Lower leg skin (tissue), 3 donors: ENCODE measurements at regions not wholly inside any gene's neighbourhood (a gene's known extent, or its start where the extent isn't known, plus 50 kb on each side); places are given as distances from the start of the nearest gene placed in this dataset.

Experiments used
- POLR2A ChIP-seq, 2 donors: fragments of 450-650 bp; IDR thresholded peaks; one replicate each; pipeline ENCODE4 v1.6.1; 2016 to 2017; ENCODE audit warnings: antibody characterized with exemption in 2 of 2, mild to moderate bottlenecking in 1 of 2, moderate library complexity in 1 of 2
- TF ChIP-seq, protein P1 (sequence below), 3 donors: fragments of 450-650 bp; IDR thresholded peaks; one replicate each; pipeline ENCODE4 v1.5.1; 2016; ENCODE audit warnings: antibody characterized with exemption in 3 of 3, mild to moderate bottlenecking in 3 of 3, moderate library complexity in 2 of 3

DNA sequence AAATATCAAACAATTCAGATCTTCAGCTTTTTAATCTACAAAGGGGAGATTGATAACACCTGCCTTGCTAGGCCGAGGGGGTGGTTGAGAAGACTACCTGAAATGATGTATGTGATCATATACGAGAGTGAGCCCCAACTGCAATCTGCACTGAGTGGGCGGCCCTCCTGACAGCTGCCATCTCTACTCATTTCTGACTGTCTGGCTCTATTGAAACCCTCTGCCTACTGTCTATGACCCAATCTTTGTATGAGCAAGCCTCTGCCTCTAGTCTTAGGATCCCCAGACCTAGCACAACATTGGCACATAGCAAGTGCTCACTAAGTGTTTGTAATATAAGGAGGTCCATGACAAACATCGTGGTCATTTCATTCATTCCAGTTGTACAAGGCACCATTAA lies 144.4 kb upstream of the NR2F2 start:
- TF ChIP-seq, protein P1, sequence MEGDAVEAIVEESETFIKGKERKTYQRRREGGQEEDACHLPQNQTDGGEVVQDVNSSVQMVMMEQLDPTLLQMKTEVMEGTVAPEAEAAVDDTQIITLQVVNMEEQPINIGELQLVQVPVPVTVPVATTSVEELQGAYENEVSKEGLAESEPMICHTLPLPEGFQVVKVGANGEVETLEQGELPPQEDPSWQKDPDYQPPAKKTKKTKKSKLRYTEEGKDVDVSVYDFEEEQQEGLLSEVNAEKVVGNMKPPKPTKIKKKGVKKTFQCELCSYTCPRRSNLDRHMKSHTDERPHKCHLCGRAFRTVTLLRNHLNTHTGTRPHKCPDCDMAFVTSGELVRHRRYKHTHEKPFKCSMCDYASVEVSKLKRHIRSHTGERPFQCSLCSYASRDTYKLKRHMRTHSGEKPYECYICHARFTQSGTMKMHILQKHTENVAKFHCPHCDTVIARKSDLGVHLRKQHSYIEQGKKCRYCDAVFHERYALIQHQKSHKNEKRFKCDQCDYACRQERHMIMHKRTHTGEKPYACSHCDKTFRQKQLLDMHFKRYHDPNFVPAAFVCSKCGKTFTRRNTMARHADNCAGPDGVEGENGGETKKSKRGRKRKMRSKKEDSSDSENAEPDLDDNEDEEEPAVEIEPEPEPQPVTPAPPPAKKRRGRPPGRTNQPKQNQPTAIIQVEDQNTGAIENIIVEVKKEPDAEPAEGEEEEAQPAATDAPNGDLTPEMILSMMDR (IDR thresholded peaks at IDR 0.05), result no peak
- no peak for TF ChIP-seq POLR2A (IDR thresholded peaks at IDR 0.05)
